ENCODE measurements at regions not wholly inside any gene's neighbourhood (a gene's known extent, or its start where the extent isn't known, plus 50 kb on each side); places are given as distances from the start of the nearest gene placed in this dataset.

DNA sequence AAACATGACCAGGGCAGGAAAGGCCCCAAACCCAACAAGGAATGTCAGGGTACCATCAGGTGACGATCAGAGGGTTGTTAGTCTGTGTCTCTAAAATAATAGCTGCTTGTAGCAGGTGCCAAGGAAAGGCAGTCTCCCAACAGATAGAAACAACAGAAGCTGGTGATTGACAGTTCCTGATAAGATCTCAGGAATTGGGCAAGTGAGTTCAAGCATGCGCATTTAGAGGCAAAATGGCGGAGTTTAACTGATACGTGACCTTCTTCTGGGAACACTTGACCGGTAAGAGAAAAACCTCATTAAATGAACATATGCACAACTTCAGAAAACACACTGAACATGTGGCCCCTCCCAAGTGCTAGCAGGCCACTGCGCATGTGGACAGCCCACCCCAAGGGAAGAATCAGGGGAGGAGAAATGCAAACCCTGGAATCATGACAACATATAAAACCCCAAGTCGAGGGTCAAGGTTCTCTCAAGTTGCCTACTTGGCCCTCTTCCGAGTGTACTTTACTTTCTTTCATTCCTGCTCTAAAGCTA is 664.9 kb downstream of the KCNJ3 start:
- H3K4me3 ChIP-seq (ENCODE audit: low read depth, low read length) = no peak overlapping the region
- TF ChIP-seq, protein P1, sequence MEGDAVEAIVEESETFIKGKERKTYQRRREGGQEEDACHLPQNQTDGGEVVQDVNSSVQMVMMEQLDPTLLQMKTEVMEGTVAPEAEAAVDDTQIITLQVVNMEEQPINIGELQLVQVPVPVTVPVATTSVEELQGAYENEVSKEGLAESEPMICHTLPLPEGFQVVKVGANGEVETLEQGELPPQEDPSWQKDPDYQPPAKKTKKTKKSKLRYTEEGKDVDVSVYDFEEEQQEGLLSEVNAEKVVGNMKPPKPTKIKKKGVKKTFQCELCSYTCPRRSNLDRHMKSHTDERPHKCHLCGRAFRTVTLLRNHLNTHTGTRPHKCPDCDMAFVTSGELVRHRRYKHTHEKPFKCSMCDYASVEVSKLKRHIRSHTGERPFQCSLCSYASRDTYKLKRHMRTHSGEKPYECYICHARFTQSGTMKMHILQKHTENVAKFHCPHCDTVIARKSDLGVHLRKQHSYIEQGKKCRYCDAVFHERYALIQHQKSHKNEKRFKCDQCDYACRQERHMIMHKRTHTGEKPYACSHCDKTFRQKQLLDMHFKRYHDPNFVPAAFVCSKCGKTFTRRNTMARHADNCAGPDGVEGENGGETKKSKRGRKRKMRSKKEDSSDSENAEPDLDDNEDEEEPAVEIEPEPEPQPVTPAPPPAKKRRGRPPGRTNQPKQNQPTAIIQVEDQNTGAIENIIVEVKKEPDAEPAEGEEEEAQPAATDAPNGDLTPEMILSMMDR (IDR thresholded peaks at IDR 0.05; ENCODE audit: control insufficient read depth, extremely low read depth, insufficient read depth) = no peak

DNA sequence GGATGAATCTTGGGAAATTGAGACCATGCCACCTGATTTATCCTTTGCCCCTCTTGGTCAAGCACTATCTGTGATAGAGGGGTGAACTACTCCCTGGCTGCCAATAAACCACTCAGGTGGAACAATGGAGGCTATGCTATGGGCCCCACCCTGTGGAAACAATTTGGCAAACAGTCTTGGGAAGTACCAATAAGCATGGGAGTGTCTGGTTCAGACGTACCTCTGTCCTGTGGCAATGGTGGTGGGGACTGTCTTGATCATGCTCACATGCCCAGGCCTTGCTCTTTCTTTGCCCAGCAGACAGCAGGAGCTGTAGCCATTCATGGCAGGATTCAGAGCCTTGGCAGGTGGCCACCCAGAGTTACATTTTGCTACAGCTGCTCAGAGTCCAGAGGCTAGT is 658.7 kb downstream of the KCNJ3 start:
- TF ChIP-seq, protein P1 (IDR thresholded peaks at IDR 0.05; ENCODE audit: control insufficient read depth, extremely low read depth, insufficient read depth) = no peak
- H3K4me3 ChIP-seq (ENCODE audit: low read depth, low read length) = no peak overlapping the region
- no peak for DNase-seq (ENCODE audit: low read depth)

More for the DNA sequence above, 664.9 kb downstream of the KCNJ3 start:
- peak; percentile 3 for DNase-seq (ENCODE audit: low read depth)

DNA sequence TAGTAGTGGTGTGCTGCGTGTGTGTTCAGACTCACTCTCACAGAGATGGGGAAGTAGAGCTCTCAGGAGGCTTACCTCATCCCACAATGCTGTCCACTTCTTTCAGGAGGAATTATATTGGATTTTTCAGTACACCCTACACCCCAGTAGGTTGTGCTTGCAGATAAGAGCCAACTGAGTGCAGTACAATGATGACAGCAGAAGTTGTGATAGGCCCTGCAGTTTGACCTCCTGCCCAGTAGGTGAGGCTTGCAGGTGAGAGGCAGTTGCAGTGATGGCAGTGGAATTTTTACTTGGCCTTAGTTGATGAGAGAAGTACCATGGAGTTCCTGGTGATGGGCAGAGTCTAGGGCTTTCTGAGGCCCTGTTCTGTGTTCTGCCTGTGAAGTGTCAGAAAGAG is 657.8 kb downstream of the KCNJ3 start:
- TF ChIP-seq, protein P1 (IDR thresholded peaks at IDR 0.05; ENCODE audit: control insufficient read depth, extremely low read depth, insufficient read depth) = no peak
- DNase-seq (ENCODE audit: low read depth) = no peak
- H3K4me3 ChIP-seq (ENCODE audit: low read depth, low read length) = no peak overlapping the region

DNA sequence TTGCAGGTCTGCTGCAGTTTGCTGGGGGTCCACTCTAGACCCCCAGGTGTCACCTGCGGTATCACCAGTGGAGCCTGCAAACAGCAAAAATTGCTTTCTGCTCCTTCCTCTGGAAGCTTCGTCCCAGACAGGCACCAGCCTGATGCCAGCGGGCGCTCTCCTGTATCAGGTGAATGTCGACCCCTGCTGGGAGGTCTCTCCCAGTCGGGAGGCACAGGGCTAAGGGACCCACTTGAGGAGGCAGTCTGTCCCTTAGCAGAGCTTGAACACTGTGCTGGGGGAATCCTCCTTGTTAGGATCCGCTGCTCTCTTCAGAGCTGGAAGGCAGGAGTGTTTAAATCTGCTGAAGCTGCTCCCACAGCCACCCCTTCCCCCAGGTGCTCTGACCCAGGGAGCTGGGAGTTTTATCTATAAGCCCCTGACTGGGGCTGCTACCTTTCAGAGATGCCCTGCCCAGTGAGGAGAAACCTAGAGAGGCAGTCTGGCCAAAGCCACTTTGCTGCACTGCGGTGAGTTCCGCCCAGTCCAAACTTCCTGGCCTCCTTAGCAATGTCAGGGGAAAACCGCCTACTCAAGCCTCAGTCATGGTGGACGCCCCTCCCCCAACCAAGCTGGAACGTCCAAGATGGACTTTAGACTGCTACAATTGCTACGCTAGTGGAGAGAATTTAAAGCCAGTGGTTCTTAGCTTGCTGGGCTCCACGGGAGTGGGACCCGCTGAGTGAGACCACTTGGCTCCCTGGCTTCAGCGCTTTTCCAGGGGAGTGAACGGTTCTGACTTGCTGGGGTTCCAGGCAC is 652.5 kb downstream of the KCNJ3 start:
- TF ChIP-seq, protein P1 (IDR thresholded peaks at IDR 0.05; ENCODE audit: control insufficient read depth, extremely low read depth, insufficient read depth) = no peak
- no peak for DNase-seq (ENCODE audit: low read depth)
- no peak overlapping the region for H3K4me3 ChIP-seq (ENCODE audit: low read depth, low read length)

DNA sequence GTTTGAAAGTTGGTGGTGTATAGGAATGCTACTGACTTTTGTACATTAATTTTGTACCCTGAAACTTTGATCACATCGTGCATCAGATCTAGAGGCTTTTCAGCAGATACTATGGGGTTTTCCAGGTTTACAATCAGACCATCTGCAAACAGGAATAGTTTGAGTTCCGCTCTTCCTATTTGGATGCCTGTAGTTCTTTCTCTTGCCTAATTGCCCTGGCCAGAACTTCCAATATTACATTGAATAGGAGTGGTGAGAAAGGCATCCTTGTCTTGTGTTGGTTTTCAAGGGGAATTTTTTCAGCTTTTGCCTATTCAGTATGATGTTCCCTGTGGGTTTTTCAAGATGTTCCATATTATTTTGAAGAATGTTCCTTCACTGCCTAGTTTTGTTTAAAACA is 633.5 kb downstream of the KCNJ3 start:
- TF ChIP-seq, protein P1 (IDR thresholded peaks at IDR 0.05; ENCODE audit: control insufficient read depth, extremely low read depth, insufficient read depth) = no peak
- DNase-seq (ENCODE audit: low read depth) = no peak
- no peak overlapping the region for H3K4me3 ChIP-seq (ENCODE audit: low read depth, low read length)

DNA sequence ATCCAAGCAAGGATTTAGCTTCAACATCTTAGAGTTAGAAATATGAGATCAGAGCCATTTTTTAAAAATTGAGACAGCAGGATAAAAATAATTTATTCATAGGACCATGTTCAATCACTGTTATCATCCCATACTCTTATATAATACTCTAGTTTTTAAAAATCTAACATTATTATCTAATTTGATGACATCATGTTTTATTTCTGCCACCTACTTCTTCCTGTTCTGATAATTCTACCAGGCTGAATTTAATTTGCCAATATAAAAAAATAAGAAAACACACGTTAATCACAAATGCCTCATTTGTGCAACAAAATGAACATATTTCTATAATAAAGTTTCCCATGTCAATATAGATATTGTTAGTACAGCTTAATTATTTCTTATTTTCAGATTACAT is 621.7 kb downstream of the KCNJ3 start:
- TF ChIP-seq, protein P1 (IDR thresholded peaks at IDR 0.05; ENCODE audit: control insufficient read depth, extremely low read depth, insufficient read depth) = no peak
- no peak for DNase-seq (ENCODE audit: low read depth)
- H3K4me3 ChIP-seq (ENCODE audit: low read depth, low read length) = no peak overlapping the region

All from LNCaP clone FGC (cell line).